ENCODE measurements at regions not wholly inside any gene's neighbourhood (a gene's known extent, or its start where the extent isn't known, plus 50 kb on each side); places are given as distances from the start of the nearest gene placed in this dataset.

GRCh38 chr1:199720496-199720895 lies 307.0 kb upstream of the NR5A2 start:
- H3K9me3 Mint-ChIP-seq (ENCODE audit: unreplicated experiment) = no peaks in the 10 kb centered on the region
- H3K27ac Mint-ChIP-seq (ENCODE audit: unreplicated experiment) = no peak overlapping the region
- intact Hi-C loops (cut with micrococcal nuclease; ENCODE audit: unreplicated experiment) = no loop called here
- DNase-seq = no peak
- Histone ChIP-seq H3K36me3 (ENCODE audit: control insufficient read depth, insufficient read depth, low read length) (no peaks in the 10 kb centered on the region), H3K9me3 (no peaks in the 10 kb centered on the region), H3K4me3 (ENCODE audit: low read depth, low read length) (no peak overlapping the region), H3K4me1 (peaks cover 6% of the 10 kb centered on the region; the same call in 1 of the 2 replicates), H3K27me3 (replicated peaks; ENCODE audit: control insufficient read depth, insufficient read depth, low read length) (no peaks in the 10 kb centered on the region)
- H3K4me1 Mint-ChIP-seq (ENCODE audit: low read depth, unreplicated experiment) = no peaks in the 10 kb centered on the region
- no TSS peak for BruUV-seq (replicated peaks)
- H3K27me3 Mint-ChIP-seq (ENCODE audit: insufficient read depth, unreplicated experiment) = peaks cover 5% of the 10 kb centered on the region
- H3K36me3 Mint-ChIP-seq (ENCODE audit: insufficient read depth, unreplicated experiment) = no peaks in the 10 kb centered on the region
- no peak for TF ChIP-seq CTCF (IDR thresholded peaks at IDR 0.05; ENCODE audit: insufficient read depth in 1 of 2, low read depth in 1 of 2, low read length in 1 of 2, severe bottlenecking in 1 of 2, unreplicated experiment in 1 of 2)
- H3K4me3 Mint-ChIP-seq (ENCODE audit: unreplicated experiment) = no peak overlapping the region
- ChIA-PET CTCF (no interaction called here), POLR2A (no interaction called here)

- no peak for TF ChIP-seq CTCF (IDR thresholded peaks at IDR 0.05; ENCODE audit: insufficient read depth in 1 of 2, low read depth in 1 of 2, low read length in 1 of 2, severe bottlenecking in 1 of 2, unreplicated experiment in 1 of 2)
- intact Hi-C loops (cut with micrococcal nuclease; ENCODE audit: unreplicated experiment) = no loop called here
- no peaks in the 10 kb centered on the region for H3K4me1 Mint-ChIP-seq (ENCODE audit: low read depth, unreplicated experiment)
- H3K27me3 Mint-ChIP-seq (ENCODE audit: insufficient read depth, unreplicated experiment) = peaks cover 5% of the 10 kb centered on the region
- no peaks in the 10 kb centered on the region for H3K36me3 ChIP-seq (ENCODE audit: control insufficient read depth, insufficient read depth, low read length)
- no TSS peak for BruUV-seq (replicated peaks)
- H3K4me3 ChIP-seq (ENCODE audit: low read depth, low read length) = no peak overlapping the region
- H3K4me3 Mint-ChIP-seq (ENCODE audit: unreplicated experiment) = no peak overlapping the region
- H3K9me3 Mint-ChIP-seq (ENCODE audit: unreplicated experiment) = no peaks in the 10 kb centered on the region
- no peaks in the 10 kb centered on the region for H3K9me3 ChIP-seq
- no peaks in the 10 kb centered on the region for H3K36me3 Mint-ChIP-seq (ENCODE audit: insufficient read depth, unreplicated experiment)
- peaks cover 6% of the 10 kb centered on the region; the same call in 1 of the 2 replicates for H3K4me1 ChIP-seq
- no peak overlapping the region for H3K27ac Mint-ChIP-seq (ENCODE audit: unreplicated experiment)
- DNase-seq = no peak
- no peaks in the 10 kb centered on the region for H3K27me3 ChIP-seq (replicated peaks; ENCODE audit: control insufficient read depth, insufficient read depth, low read length)
- CTCF ChIA-PET = no interaction called here
- POLR2A ChIA-PET = no interaction called here
These were observed 306.5 kb upstream of the NR5A2 start for GRCh38 chr1:199721001-199721400.

- no peak for TF ChIP-seq CTCF (IDR thresholded peaks at IDR 0.05; ENCODE audit: insufficient read depth in 1 of 2, low read depth in 1 of 2, low read length in 1 of 2, severe bottlenecking in 1 of 2, unreplicated experiment in 1 of 2)
These were observed 304.1 kb upstream of the NR5A2 start for GRCh38 chr1:199723250-199723956.

More at GRCh38 chr1:199723250-199723956, 304.1 kb upstream of the NR5A2 start:
- Histone ChIP-seq H3K4me1 (peaks cover 6% of the 10 kb centered on the region; the same call in 1 of the 2 replicates), H3K36me3 (ENCODE audit: control insufficient read depth, insufficient read depth, low read length) (no peaks in the 10 kb centered on the region), H3K4me3 (ENCODE audit: low read depth, low read length) (no peak overlapping the region), H3K9me3 (no peaks in the 10 kb centered on the region), H3K27me3 (replicated peaks; ENCODE audit: control insufficient read depth, insufficient read depth, low read length) (no peaks in the 10 kb centered on the region)
- H3K4me3 Mint-ChIP-seq (ENCODE audit: unreplicated experiment) = no peak overlapping the region
- no peak for DNase-seq
- intact Hi-C loops (cut with micrococcal nuclease; ENCODE audit: unreplicated experiment) = no loop called here
- ChIA-PET CTCF (no interaction called here), POLR2A (no interaction called here)
- no peaks in the 10 kb centered on the region for H3K36me3 Mint-ChIP-seq (ENCODE audit: insufficient read depth, unreplicated experiment)
- no peaks in the 10 kb centered on the region for H3K4me1 Mint-ChIP-seq (ENCODE audit: low read depth, unreplicated experiment)
- H3K9me3 Mint-ChIP-seq (ENCODE audit: unreplicated experiment) = no peaks in the 10 kb centered on the region
- BruUV-seq (replicated peaks) = no TSS peak
- H3K27ac Mint-ChIP-seq (ENCODE audit: unreplicated experiment) = no peak overlapping the region
- peaks cover 3% of the 10 kb centered on the region for H3K27me3 Mint-ChIP-seq (ENCODE audit: insufficient read depth, unreplicated experiment)

Data from Caco-2 (cell line).